Chondrocyte (in vitro differentiated cells): ENCODE measurements at regions not wholly inside any gene's neighbourhood (a gene's known extent, or its start where the extent isn't known, plus 50 kb on each side); places are given as distances from the start of the nearest gene placed in this dataset.

ENCODE experiments used
- DNase-seq: peaks from one replicate; pipeline ENCODE4 v3.0.0; 2021; ENCODE audit warnings: mixed read lengths, low spot score
- H3K27ac Mint-ChIP-seq: one replicate; pipeline ENCODE4 v1.8.0; 2021; ENCODE audit warnings: mild to moderate bottlenecking, moderate library complexity, mixed read lengths; ENCODE audit not compliant: unreplicated experiment
- H3K27me3 Mint-ChIP-seq: 2 replicates; pipeline ENCODE4 v1.8.0; 2021; ENCODE audit warnings: low read depth, mixed read lengths
- H3K36me3 Mint-ChIP-seq: 2 replicates; pipeline ENCODE4 v1.8.0; 2021; ENCODE audit warnings: low read depth, mixed read lengths
- H3K4me1 Mint-ChIP-seq: 2 replicates; pipeline ENCODE4 v1.8.0; 2021; ENCODE audit warnings: low read depth, mild to moderate bottlenecking, mixed read lengths
- H3K4me3 Mint-ChIP-seq: one replicate; pipeline ENCODE4 v1.8.0; 2021; ENCODE audit warnings: mild to moderate bottlenecking, moderate library complexity, mixed read lengths; ENCODE audit not compliant: unreplicated experiment
- H3K9me3 Mint-ChIP-seq: 2 replicates; pipeline ENCODE4 v1.8.0; 2021; ENCODE audit warnings: low read depth, mixed read lengths
- TF ChIP-seq, protein P1 (sequence below): fragments of 200-600 bp; sonication (generic); IDR thresholded peaks from 2 replicates; pipeline ENCODE4 v1.5.0; 2021; ENCODE audit warnings: antibody characterized with exemption, mild to moderate bottlenecking, moderate library complexity

DNA sequence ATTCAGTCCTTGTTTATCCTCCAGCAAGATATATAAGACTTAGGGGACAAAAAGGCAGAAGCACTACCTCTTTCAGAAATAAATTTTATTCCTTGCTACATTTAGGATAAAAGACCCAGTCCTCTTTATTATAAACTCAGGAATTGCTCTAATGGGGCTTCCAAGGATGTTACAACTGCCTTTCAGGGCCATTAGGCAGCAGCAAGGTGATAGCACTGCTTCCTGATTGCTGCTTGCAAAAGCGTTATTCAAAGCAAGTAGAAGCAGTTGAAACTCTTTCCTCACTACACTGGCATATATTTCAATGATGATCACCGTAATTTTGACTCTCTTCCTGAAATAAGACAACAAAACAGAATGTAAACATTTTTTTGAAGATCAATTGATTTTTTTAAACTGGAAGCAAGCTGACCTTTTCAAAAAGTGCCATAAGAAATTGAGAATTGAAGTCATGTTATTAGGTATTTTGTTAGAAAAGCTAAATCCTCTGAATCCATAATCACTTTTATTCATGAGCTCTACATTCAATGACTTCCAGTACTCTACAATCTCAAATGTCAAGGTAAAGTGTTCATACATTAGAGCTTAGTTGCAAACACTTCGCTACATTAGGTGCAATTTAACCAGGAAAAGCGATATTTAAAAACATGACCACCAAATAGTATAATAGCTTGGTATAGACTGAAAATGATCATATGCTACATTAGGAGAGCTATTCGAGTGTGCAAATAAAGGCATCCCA is 233.4 kb upstream of the SYT10 start:
- Mint-ChIP-seq H3K9me3 (no peaks in the 10 kb centered on the region), H3K27me3 (no peaks in the 10 kb centered on the region), H3K4me1 (no peaks in the 10 kb centered on the region), H3K4me3 (no peak overlapping the region), H3K27ac (no peak overlapping the region), H3K36me3 (no peaks in the 10 kb centered on the region)
- no peak for DNase-seq
- TF ChIP-seq, protein P1, sequence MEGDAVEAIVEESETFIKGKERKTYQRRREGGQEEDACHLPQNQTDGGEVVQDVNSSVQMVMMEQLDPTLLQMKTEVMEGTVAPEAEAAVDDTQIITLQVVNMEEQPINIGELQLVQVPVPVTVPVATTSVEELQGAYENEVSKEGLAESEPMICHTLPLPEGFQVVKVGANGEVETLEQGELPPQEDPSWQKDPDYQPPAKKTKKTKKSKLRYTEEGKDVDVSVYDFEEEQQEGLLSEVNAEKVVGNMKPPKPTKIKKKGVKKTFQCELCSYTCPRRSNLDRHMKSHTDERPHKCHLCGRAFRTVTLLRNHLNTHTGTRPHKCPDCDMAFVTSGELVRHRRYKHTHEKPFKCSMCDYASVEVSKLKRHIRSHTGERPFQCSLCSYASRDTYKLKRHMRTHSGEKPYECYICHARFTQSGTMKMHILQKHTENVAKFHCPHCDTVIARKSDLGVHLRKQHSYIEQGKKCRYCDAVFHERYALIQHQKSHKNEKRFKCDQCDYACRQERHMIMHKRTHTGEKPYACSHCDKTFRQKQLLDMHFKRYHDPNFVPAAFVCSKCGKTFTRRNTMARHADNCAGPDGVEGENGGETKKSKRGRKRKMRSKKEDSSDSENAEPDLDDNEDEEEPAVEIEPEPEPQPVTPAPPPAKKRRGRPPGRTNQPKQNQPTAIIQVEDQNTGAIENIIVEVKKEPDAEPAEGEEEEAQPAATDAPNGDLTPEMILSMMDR: no peak

DNA sequence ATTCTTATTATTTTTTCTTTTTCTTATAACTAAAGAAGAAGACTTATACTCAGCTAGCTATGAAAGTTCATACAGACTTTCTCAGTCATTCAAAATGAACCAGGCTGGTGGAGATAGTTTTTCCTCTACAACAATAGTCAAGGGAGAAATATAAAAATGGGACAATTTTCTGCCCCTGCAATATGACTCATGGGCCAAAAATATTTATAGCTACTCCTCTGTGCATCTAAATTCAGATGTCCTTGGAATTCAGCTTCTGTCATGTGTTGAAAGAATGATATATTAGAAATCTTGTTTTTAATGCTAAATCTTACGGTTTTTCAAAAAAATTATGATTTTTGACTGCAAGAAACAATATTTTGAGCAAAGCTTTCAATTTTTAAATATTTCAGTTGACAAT is 237.2 kb upstream of the SYT10 start:
- Mint-ChIP-seq H3K9me3 (no peaks in the 10 kb centered on the region), H3K4me3 (no peak overlapping the region), H3K36me3 (no peaks in the 10 kb centered on the region), H3K27me3 (no peaks in the 10 kb centered on the region), H3K4me1 (no peaks in the 10 kb centered on the region), H3K27ac (no peak overlapping the region)
- TF ChIP-seq, protein P1: no peak
- no peak for DNase-seq

DNA sequence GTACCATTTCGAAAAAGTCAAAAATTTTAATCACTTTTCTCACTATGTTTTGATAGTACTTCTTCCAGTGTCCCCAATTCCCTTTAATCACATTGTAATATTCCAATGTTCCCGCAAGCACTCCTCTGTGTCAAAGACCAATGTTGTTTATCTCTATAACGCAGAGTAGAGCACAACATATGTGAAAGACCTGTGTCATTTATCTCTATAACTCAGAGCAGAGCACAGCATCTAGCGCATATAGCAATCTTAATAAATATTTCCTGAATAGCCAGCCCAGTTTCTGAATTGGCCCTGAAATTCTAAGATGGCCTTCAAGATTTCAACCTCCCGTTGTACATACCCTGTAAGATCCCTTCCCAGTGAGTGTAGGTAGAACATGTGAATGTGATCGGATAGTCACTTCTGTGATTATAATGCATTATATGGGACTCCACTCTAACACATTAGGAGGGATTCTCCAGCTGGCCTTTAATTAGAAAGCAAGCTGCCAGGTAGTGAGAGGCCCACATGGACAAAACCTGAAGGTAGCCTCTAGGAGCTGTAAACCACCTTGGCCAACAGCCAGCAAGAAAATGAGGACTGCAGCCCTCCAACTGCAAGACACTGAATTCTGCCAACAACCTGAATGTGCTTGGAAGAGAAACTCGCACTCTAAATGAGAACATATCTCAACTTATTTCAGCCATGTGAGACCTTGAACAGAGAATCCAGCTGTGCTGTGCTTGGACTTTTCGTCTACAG is 238.8 kb upstream of the SYT10 start:
- no peaks in the 10 kb centered on the region for H3K4me1 Mint-ChIP-seq
- H3K27me3 Mint-ChIP-seq: no peaks in the 10 kb centered on the region
- no peaks in the 10 kb centered on the region for H3K36me3 Mint-ChIP-seq
- no peak for DNase-seq
- H3K27ac Mint-ChIP-seq: no peak overlapping the region
- H3K4me3 Mint-ChIP-seq: no peak overlapping the region
- H3K9me3 Mint-ChIP-seq: no peaks in the 10 kb centered on the region
- TF ChIP-seq, protein P1: no peak

DNA sequence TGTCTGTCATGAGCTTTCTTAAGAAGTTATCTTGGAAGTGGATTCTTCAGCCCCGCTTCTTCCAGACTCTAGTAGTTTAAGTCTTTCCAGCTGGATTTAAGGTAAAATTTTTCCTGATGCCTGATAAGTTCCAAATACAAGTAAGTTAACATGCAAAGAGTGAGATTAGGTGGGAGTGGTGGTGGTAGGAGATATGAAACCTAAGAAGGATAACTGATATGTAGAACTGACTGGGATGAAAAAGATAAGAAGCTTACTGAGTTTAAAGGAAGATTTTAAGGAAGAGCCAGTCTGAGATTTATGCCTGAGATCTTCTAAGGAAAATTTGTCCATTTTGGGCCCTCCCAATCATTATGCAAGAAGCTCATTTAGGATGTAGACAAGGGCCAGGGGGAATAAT is 250.9 kb upstream of the SYT10 start:
- H3K27ac Mint-ChIP-seq: no peak overlapping the region
- TF ChIP-seq, protein P1: no peak
- H3K9me3 Mint-ChIP-seq: peaks cover 6% of the 10 kb centered on the region
- no peaks in the 10 kb centered on the region for H3K27me3 Mint-ChIP-seq
- DNase-seq: no peak
- no peaks in the 10 kb centered on the region for H3K36me3 Mint-ChIP-seq
- no peak overlapping the region for H3K4me3 Mint-ChIP-seq
- no peaks in the 10 kb centered on the region for H3K4me1 Mint-ChIP-seq

DNA sequence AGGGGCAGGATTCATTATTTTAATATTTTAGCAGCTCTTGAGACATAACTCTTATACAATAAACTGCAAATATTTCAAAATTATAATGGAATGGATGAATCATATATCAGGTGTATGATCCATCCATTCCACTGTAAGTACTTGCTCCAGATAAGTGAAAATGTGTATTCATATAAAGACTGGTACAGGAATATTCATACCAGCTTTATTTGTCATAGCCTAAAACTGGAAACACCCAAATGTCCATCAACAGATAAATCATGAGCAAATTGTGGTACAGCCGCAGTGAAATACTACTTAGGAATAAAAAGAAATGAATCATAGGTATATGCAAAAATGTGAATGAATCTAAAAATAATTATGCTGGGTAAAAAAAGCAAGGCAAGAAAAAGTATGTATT is 263.6 kb upstream of the SYT10 start:
- Mint-ChIP-seq H3K9me3 (peaks cover 4% of the 10 kb centered on the region), H3K27ac (no peak overlapping the region), H3K4me3 (no peak overlapping the region)

More for the DNA sequence above, 263.6 kb upstream of the SYT10 start:
- TF ChIP-seq, protein P1: no peak
- DNase-seq: no peak
- Mint-ChIP-seq H3K4me1 (no peaks in the 10 kb centered on the region), H3K27me3 (no peaks in the 10 kb centered on the region), H3K36me3 (no peaks in the 10 kb centered on the region)
